Upper lobe of left lung (tissue), 6 donors: ENCODE measurements at regions not wholly inside any gene's neighbourhood (a gene's known extent, or its start where the extent isn't known, plus 50 kb on each side); places are given as distances from the start of the nearest gene placed in this dataset.
A peak's percentile ranks its signal among the peaks of the same experiment; 100 is the strongest.

Experiments used
- ATAC-seq, 2 donors: fragments of 200-7000 bp; cut with Tn5 transposase; one replicate each; pipeline ENCODE4 v1.9.1; 2022; ENCODE audit warnings: mild to moderate bottlenecking in 2 of 2, moderate library complexity in 2 of 2; ENCODE audit not compliant: low FRiP score in 2 of 2
- DNase-seq, 2 donors: peaks; one replicate each; pipeline ENCODE4 v3.0.0-alpha.2; 2019 to 2020
- H3K27ac ChIP-seq, 4 donors: fragments of 200-600 bp; sonication (generic); one replicate each; pipeline ENCODE4 v1.5.1; 2016 to 2019
- H3K27me3 ChIP-seq, 4 donors: fragments of 200-600 bp; sonication (generic); one replicate each; pipeline ENCODE4 v1.5.1; 2017 to 2019
- H3K36me3 ChIP-seq, 4 donors: fragments of 200-600 bp; sonication (generic); one replicate each; pipeline ENCODE4 v1.5.1; 2016 to 2019
- H3K4me1 ChIP-seq, 4 donors: fragments of 200-600 bp; sonication (generic); one replicate each; pipeline ENCODE4 v1.5.1; 2018 to 2019
- H3K4me3 ChIP-seq, 4 donors: fragments of 200-600 bp; sonication (generic); one replicate each; pipeline ENCODE4 v1.5.1; 2017 to 2019; ENCODE audit warnings: mild to moderate bottlenecking in 2 of 4, moderate library complexity in 1 of 4
- H3K9me3 ChIP-seq, 4 donors: fragments of 200-600 bp; sonication (generic); one replicate each; pipeline ENCODE4 v1.5.1; 2018 to 2019
- EP300 ChIP-seq, 4 donors: sonication (generic); formaldehyde crosslinking; IDR thresholded peaks; one replicate each; pipeline ENCODE4 v1.5.1; 2017; ENCODE audit warnings: antibody characterized with exemption in 4 of 4, control low read depth in 2 of 4
- POLR2A ChIP-seq, 4 donors: fragments of 450-650 bp; IDR thresholded peaks; one replicate each; pipeline ENCODE4 v1.5.1; 2016 to 2017; ENCODE audit warnings: antibody characterized with exemption in 4 of 4, mild to moderate bottlenecking in 2 of 4
- POLR2AphosphoS5 ChIP-seq, 2 donors: sonication (generic); formaldehyde crosslinking; IDR thresholded peaks; one replicate each; pipeline ENCODE4 v1.5.1; 2017; ENCODE audit warnings: antibody characterized with exemption in 2 of 2
- WGBS, 2 donors: methylation state at CpG; one replicate each; pipeline ENCODE4 v1.1.5; 2017 to 2018; 5-methylcytosine and 5-hydroxymethylcytosine counted together
- TF ChIP-seq, protein P1 (sequence below), 6 experiments: fragments of 450-650 bp in 4 of 6; fragments of 200-600 bp in 2 of 6; sonication (generic) in 2 of 6; IDR thresholded peaks; one replicate each; pipeline ENCODE4 v1.5.1; 2016 to 2019; ENCODE audit warnings: antibody characterized with exemption in 6 of 6
- donor health status: DM: no; HTN: no; CAD: no; lungs with moderate emphysema.
- donor health status: DM: no; HTN: yes; CAD: no; lungs with severe emphysema.

DNA sequence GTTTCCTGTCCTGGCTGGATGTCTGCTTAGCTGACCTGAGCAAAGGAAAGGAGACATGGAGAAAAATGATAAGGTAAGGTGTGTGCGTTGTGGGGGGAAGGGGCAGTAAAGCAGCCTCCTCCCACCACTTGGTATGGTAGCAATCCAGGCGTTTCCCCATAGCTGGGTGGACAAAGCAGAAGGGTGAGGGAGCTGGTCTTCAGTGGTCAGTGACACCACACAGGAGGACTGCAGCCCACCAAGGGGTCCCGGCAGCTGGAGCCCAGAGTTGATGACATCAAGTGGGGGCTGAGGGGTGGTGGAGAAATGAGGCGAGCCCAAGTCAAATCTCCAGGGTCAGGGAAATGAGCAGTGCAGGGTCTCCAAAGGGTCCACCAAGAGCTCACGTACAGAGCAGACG, 69.3 kb upstream of the LRRN2 start:
- H3K27ac ChIP-seq = no peak overlapping the region
- WGBS, 2 donors = 78 to 88% methylated on average over 6 of the region's 6 CpGs
- no peak overlapping the region for H3K4me3 ChIP-seq
- H3K36me3 ChIP-seq = no peaks in the 10 kb centered on the region
- no peaks in the 10 kb centered on the region for H3K27me3 ChIP-seq
- no peak for ATAC-seq
- no peaks in the 10 kb centered on the region for H3K9me3 ChIP-seq
- DNase-seq = peak in 1 of 2 donors; percentile 8
- TF ChIP-seq POLR2A (IDR thresholded peaks at IDR 0.05) (no peak), POLR2AphosphoS5 (IDR thresholded peaks at IDR 0.05) (no peak), EP300 (IDR thresholded peaks at IDR 0.05) (no peak)
- TF ChIP-seq, protein P1, sequence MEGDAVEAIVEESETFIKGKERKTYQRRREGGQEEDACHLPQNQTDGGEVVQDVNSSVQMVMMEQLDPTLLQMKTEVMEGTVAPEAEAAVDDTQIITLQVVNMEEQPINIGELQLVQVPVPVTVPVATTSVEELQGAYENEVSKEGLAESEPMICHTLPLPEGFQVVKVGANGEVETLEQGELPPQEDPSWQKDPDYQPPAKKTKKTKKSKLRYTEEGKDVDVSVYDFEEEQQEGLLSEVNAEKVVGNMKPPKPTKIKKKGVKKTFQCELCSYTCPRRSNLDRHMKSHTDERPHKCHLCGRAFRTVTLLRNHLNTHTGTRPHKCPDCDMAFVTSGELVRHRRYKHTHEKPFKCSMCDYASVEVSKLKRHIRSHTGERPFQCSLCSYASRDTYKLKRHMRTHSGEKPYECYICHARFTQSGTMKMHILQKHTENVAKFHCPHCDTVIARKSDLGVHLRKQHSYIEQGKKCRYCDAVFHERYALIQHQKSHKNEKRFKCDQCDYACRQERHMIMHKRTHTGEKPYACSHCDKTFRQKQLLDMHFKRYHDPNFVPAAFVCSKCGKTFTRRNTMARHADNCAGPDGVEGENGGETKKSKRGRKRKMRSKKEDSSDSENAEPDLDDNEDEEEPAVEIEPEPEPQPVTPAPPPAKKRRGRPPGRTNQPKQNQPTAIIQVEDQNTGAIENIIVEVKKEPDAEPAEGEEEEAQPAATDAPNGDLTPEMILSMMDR (IDR thresholded peaks at IDR 0.05) = no peak
- H3K4me1 ChIP-seq = no peaks in the 10 kb centered on the region

GRCh38 chr1:204756349-204756748, 70.8 kb upstream of the LRRN2 start:
- Histone ChIP-seq H3K9me3 (no peaks in the 10 kb centered on the region), H3K27ac (no peak overlapping the region), H3K4me3 (no peak overlapping the region), H3K36me3 (no peaks in the 10 kb centered on the region), H3K27me3 (no peaks in the 10 kb centered on the region), H3K4me1 (no peaks in the 10 kb centered on the region)
- no peak for ATAC-seq
- 92 to 100% methylated on average over 3 to 7 of the region's 7 CpGs for WGBS, 2 donors
- DNase-seq = no peak
- no peak for TF ChIP-seq POLR2AphosphoS5 (IDR thresholded peaks at IDR 0.05)
- TF ChIP-seq, protein P1 (IDR thresholded peaks at IDR 0.05) = no peak
- no peak for TF ChIP-seq POLR2A (IDR thresholded peaks at IDR 0.05)
- TF ChIP-seq EP300 (IDR thresholded peaks at IDR 0.05) = no peak

DNA sequence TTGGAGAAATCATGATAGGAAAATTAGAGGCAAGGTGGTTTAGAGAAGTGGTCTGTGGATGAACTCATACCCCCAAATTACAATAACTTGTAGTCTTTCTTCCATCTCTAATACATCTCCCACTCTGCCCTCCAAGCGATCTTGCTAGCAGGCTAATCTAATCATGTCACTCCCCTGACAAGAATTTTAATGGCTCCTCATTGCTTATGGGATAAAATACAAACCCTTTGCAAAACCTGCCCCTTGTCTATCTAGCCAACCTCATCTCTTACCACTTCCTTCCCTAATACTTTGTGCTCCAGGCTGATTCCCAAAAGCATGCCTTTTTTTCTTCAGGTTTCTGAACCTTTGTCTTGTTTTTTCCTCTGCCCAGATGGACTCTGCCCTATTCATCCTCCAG, 71.3 kb upstream of the LRRN2 start:
- H3K4me1 ChIP-seq = no peaks in the 10 kb centered on the region
- no peaks in the 10 kb centered on the region for H3K27me3 ChIP-seq
- no peak overlapping the region for H3K4me3 ChIP-seq
- H3K9me3 ChIP-seq = no peaks in the 10 kb centered on the region
- no peak for ATAC-seq
- no peak for DNase-seq
- 52 to 70% methylated on average over 1 of the region's 1 CpG for WGBS, 2 donors
- H3K36me3 ChIP-seq = no peaks in the 10 kb centered on the region
- no peak for TF ChIP-seq POLR2A (IDR thresholded peaks at IDR 0.05)
- no peak overlapping the region for H3K27ac ChIP-seq

- ATAC-seq (no peak), DNase-seq (no peak)
- H3K27me3 ChIP-seq = no peaks in the 10 kb centered on the region
- H3K36me3 ChIP-seq = no peaks in the 10 kb centered on the region
- TF ChIP-seq POLR2AphosphoS5 (IDR thresholded peaks at IDR 0.05) (no peak), EP300 (IDR thresholded peaks at IDR 0.05) (no peak), POLR2A (IDR thresholded peaks at IDR 0.05) (no peak)
- TF ChIP-seq, protein P1 (IDR thresholded peaks at IDR 0.05) = no peak
- H3K4me1 ChIP-seq = peaks cover 0 to 3% (median 1%) of the 10 kb centered on the region in 4 donors
- H3K4me3 ChIP-seq = no peak overlapping the region
- 56 to 64% methylated on average over 2 of the region's 2 CpGs for WGBS, 2 donors
- no peak overlapping the region for H3K27ac ChIP-seq
- H3K9me3 ChIP-seq = no peaks in the 10 kb centered on the region
Measured at GRCh38 chr1:204758601-204759000, 73.1 kb upstream of the LRRN2 start.

DNA sequence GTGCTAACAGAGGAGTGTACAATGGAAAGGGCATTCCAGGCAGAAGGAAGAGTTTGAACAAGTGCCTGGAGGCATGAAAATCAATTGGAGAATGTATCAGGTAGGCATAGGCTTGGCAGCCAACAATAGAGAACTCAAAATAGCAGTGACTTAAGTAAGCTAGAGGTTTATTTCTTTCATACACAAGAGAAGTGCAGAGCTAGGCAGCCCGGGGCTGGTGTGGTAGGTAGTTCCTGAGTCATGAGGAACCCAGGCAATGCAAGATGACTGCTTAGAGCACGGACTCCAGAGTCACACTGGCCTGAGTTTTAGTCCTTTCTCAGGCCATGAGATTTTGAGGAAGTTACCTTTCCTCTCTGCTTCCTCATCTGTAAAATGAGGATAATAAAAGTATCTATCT, 74.8 kb upstream of the LRRN2 start:
- Histone ChIP-seq H3K9me3 (no peaks in the 10 kb centered on the region), H3K27ac (no peak overlapping the region), H3K27me3 (no peaks in the 10 kb centered on the region), H3K36me3 (no peaks in the 10 kb centered on the region), H3K4me1 (peaks cover 0 to 9% (median 9%) of the 10 kb centered on the region in 4 donors), H3K4me3 (no peak overlapping the region)
- 69 to 96% methylated on average over 2 of the region's 2 CpGs for WGBS, 2 donors
- DNase-seq (no peak), ATAC-seq (no peak)
- TF ChIP-seq EP300 (IDR thresholded peaks at IDR 0.05) = no peak
- no peak for TF ChIP-seq POLR2A (IDR thresholded peaks at IDR 0.05)

- Histone ChIP-seq H3K9me3 (no peaks in the 10 kb centered on the region), H3K4me1 (peaks cover 0 to 9% (median 9%) of the 10 kb centered on the region in 4 donors), H3K36me3 (no peaks in the 10 kb centered on the region), H3K27me3 (no peaks in the 10 kb centered on the region), H3K4me3 (no peak overlapping the region), H3K27ac (no peak overlapping the region)
- ATAC-seq (no peak), DNase-seq (no peak)
- TF ChIP-seq EP300 (IDR thresholded peaks at IDR 0.05) (no peak), POLR2AphosphoS5 (IDR thresholded peaks at IDR 0.05) (no peak), POLR2A (IDR thresholded peaks at IDR 0.05) (no peak)
- TF ChIP-seq, protein P1 (IDR thresholded peaks at IDR 0.05) = no peak
- 91 to 93% methylated on average over 3 of the region's 3 CpGs for WGBS, 2 donors
Measured at GRCh38 chr1:204760757-204761156, 75.2 kb upstream of the LRRN2 start.
